WTC11 (cell line): ENCODE measurements at regions not wholly inside any gene's neighbourhood (a gene's known extent, or its start where the extent isn't known, plus 50 kb on each side); places are given as distances from the start of the nearest gene placed in this dataset.
A peak's percentile ranks its signal among the peaks of the same experiment; 100 is the strongest.

Experiments used
- ATAC-seq: fragments of 200-7000 bp; cut with Tn5 transposase; 2 replicates; pipeline ENCODE4 v1.10.0; 2021; ENCODE audit warnings: mild to moderate bottlenecking, moderate library complexity
- CTCF ChIA-PET: fragments of 300-600 bp; sonication (Branson Sonifier 250); formaldehyde crosslinking; loops from one replicate; lab custom pipeline; 2021; ENCODE audit warnings: antibody characterized with exemption; lab: Charles Lee
- POLR2A ChIA-PET: fragments of 350-600 bp; sonication (Branson Sonifier 250); formaldehyde crosslinking; loops from one replicate; lab custom pipeline; 2021; ENCODE audit warnings: antibody characterized with exemption; lab: Charles Lee
- DNase-seq: peaks from one replicate; pipeline ENCODE4 v3.0.0; 2021; ENCODE audit warnings: low spot score
- H3K27ac Mint-ChIP-seq: 2 replicates; pipeline ENCODE4 v1.8.0; 2021; ENCODE audit warnings: mixed read lengths
- H3K27me3 Mint-ChIP-seq: 2 replicates; pipeline ENCODE4 v1.8.0; 2021; ENCODE audit warnings: low read depth, mild to moderate bottlenecking, moderate library complexity, mixed read lengths
- H3K36me3 Mint-ChIP-seq: 2 replicates; pipeline ENCODE4 v1.8.0; 2021; ENCODE audit warnings: mixed read lengths
- H3K4me1 Mint-ChIP-seq: 2 replicates; pipeline ENCODE4 v1.8.0; 2022; ENCODE audit warnings: mixed read lengths
- H3K4me3 Mint-ChIP-seq: 2 replicates; pipeline ENCODE4 v1.8.0; 2021; ENCODE audit warnings: mild to moderate bottlenecking, moderate library complexity, mixed read lengths
- H3K9me3 Mint-ChIP-seq: 2 replicates; pipeline ENCODE4 v1.8.0; 2021; ENCODE audit warnings: mixed read lengths
- AFF4 ChIP-seq: sonication (generic); formaldehyde crosslinking; IDR thresholded peaks from 2 replicates; pipeline ENCODE4 v1.8.1; 2023; ENCODE audit warnings: mild to moderate bottlenecking, missing genetic modification reagents, borderline replicate concordance
- AR ChIP-seq: fragments of 250-450 bp; sonication (Bioruptor Pico); IDR thresholded peaks from 2 replicates; pipeline ENCODE4 v1.9.0; 2021; ENCODE audit warnings: mild to moderate bottlenecking
- ATF1 ChIP-seq: sonication (generic); formaldehyde crosslinking; IDR thresholded peaks from 2 replicates; pipeline ENCODE4 v1.8.1; 2023; ENCODE audit warnings: mild to moderate bottlenecking, moderate library complexity, missing genetic modification reagents
- CTCF ChIP-seq: fragments of 200-600 bp; IDR thresholded peaks from 2 replicates; pipeline ENCODE4 v1.8.0; 2022; ENCODE audit warnings: antibody characterized with exemption
- GABPB1 ChIP-seq: sonication (generic); formaldehyde crosslinking; IDR thresholded peaks from 2 replicates; pipeline ENCODE4 v1.8.1; 2023; ENCODE audit warnings: mild to moderate bottlenecking, missing genetic modification reagents
- SMAD3 ChIP-seq: sonication (generic); formaldehyde crosslinking; IDR thresholded peaks from 2 replicates; pipeline ENCODE4 v1.8.0; 2022; ENCODE audit warnings: missing genetic modification reagents, mild to moderate bottlenecking, borderline replicate concordance
- TP53 ChIP-seq: sonication (generic); formaldehyde crosslinking; IDR thresholded peaks from 2 replicates; pipeline ENCODE4 v1.8.1; 2023; ENCODE audit warnings: mild to moderate bottlenecking, missing genetic modification reagents
- TF ChIP-seq, protein P1 (sequence below): fragments of 250-450 bp; sonication (Bioruptor Pico); conservative IDR thresholded peaks from 2 replicates; pipeline ENCODE4 v1.9.0; 2021; ENCODE audit warnings: mild to moderate bottlenecking
- TF ChIP-seq, protein P2 (sequence below): sonication (generic); formaldehyde crosslinking; IDR thresholded peaks from 2 replicates; pipeline ENCODE4 v1.8.0; 2023; ENCODE audit warnings: missing genetic modification reagents, mild to moderate bottlenecking, borderline replicate concordance
- TF ChIP-seq, protein P3 (sequence below): fragments of 250-450 bp; sonication (Bioruptor Pico); IDR thresholded peaks from 2 replicates; pipeline ENCODE4 v1.9.0; 2021; ENCODE audit warnings: mild to moderate bottlenecking, borderline replicate concordance

GRCh38 chr11:27229511-27230191 lies 133.4 kb downstream of the CCDC34 start (continued):
- TF ChIP-seq AFF4 (CRISPR knock-in tag): no peak
- TF ChIP-seq ATF1 (CRISPR knock-in tag): no peak

GRCh38 chr11:27228906-27229290 lies 134.1 kb downstream of the CCDC34 start:
- ATAC-seq: peak; percentile 28; the same call in 1 of the 2 replicates
- DNase-seq: no peak
- ChIA-PET POLR2A (interaction anchor here (0.7 kb wide), 1 partner anchor 209 kb away, joined by 3 read pairs; no protein-coding TSS in a partner anchor), CTCF (interaction anchor here (0.9 to 2.5 kb wide), 4 partner anchors 18 to 68 kb away, joined by 3 to 8 read pairs (median 4); no protein-coding TSS in a partner anchor)
- Mint-ChIP-seq H3K27ac (no peak overlapping the region), H3K27me3 (peaks cover 4% of the 10 kb centered on the region; the same call in 1 of the 2 replicates), H3K36me3 (peaks cover 6% of the 10 kb centered on the region), H3K4me3 (no peak overlapping the region), H3K4me1 (peaks cover 35% of the 10 kb centered on the region), H3K9me3 (peaks cover 12% of the 10 kb centered on the region)
- TF ChIP-seq GABPB1 (CRISPR knock-in tag) (no peak), CTCF (no peak), AR (CRISPR knock-in tag) (no peak), TP53 (CRISPR knock-in tag) (no peak), SMAD3 (no peak)
- TF ChIP-seq, protein P1, sequence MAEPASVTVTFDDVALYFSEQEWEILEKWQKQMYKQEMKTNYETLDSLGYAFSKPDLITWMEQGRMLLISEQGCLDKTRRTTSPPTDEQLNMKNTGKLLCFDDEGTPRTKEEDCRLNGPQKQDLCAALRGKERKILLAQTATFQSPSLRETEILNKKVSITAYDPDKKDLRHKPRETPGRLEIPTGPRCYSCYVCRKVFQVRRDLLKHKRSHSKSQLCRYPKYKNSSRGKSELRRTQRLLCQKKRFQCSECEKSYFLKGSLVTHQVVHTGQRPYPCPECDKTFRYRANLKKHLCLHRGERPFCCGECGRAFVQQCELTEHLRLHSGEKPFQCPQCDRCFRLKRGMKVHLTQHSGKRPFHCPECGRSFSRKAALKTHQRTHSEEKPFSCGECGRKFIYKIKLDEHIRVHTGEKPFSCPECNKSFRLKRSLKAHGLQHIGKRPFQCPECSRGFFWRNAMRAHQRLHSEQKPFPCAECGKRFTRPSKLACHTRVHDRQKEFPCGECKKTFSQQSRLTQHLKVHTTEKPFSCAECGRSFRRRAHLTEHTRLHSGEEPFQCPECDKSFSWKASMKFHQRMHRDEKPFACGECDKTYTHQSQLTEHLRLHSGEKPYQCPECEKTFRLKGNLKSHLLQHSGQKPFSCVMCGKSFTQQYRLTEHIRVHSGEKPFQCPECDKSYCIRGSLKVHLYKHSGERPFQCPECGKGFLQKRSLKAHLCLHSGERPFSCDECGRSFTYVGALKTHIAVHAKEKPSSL: no peak
- TF ChIP-seq, protein P2, sequence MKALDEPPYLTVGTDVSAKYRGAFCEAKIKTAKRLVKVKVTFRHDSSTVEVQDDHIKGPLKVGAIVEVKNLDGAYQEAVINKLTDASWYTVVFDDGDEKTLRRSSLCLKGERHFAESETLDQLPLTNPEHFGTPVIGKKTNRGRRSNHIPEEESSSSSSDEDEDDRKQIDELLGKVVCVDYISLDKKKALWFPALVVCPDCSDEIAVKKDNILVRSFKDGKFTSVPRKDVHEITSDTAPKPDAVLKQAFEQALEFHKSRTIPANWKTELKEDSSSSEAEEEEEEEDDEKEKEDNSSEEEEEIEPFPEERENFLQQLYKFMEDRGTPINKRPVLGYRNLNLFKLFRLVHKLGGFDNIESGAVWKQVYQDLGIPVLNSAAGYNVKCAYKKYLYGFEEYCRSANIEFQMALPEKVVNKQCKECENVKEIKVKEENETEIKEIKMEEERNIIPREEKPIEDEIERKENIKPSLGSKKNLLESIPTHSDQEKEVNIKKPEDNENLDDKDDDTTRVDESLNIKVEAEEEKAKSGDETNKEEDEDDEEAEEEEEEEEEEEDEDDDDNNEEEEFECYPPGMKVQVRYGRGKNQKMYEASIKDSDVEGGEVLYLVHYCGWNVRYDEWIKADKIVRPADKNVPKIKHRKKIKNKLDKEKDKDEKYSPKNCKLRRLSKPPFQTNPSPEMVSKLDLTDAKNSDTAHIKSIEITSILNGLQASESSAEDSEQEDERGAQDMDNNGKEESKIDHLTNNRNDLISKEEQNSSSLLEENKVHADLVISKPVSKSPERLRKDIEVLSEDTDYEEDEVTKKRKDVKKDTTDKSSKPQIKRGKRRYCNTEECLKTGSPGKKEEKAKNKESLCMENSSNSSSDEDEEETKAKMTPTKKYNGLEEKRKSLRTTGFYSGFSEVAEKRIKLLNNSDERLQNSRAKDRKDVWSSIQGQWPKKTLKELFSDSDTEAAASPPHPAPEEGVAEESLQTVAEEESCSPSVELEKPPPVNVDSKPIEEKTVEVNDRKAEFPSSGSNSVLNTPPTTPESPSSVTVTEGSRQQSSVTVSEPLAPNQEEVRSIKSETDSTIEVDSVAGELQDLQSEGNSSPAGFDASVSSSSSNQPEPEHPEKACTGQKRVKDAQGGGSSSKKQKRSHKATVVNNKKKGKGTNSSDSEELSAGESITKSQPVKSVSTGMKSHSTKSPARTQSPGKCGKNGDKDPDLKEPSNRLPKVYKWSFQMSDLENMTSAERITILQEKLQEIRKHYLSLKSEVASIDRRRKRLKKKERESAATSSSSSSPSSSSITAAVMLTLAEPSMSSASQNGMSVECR: no peak
- TF ChIP-seq, protein P3, sequence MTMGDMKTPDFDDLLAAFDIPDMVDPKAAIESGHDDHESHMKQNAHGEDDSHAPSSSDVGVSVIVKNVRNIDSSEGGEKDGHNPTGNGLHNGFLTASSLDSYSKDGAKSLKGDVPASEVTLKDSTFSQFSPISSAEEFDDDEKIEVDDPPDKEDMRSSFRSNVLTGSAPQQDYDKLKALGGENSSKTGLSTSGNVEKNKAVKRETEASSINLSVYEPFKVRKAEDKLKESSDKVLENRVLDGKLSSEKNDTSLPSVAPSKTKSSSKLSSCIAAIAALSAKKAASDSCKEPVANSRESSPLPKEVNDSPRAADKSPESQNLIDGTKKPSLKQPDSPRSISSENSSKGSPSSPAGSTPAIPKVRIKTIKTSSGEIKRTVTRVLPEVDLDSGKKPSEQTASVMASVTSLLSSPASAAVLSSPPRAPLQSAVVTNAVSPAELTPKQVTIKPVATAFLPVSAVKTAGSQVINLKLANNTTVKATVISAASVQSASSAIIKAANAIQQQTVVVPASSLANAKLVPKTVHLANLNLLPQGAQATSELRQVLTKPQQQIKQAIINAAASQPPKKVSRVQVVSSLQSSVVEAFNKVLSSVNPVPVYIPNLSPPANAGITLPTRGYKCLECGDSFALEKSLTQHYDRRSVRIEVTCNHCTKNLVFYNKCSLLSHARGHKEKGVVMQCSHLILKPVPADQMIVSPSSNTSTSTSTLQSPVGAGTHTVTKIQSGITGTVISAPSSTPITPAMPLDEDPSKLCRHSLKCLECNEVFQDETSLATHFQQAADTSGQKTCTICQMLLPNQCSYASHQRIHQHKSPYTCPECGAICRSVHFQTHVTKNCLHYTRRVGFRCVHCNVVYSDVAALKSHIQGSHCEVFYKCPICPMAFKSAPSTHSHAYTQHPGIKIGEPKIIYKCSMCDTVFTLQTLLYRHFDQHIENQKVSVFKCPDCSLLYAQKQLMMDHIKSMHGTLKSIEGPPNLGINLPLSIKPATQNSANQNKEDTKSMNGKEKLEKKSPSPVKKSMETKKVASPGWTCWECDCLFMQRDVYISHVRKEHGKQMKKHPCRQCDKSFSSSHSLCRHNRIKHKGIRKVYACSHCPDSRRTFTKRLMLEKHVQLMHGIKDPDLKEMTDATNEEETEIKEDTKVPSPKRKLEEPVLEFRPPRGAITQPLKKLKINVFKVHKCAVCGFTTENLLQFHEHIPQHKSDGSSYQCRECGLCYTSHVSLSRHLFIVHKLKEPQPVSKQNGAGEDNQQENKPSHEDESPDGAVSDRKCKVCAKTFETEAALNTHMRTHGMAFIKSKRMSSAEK (CRISPR knock-in tag): no peak
